Fibroblast of skin of left quadriceps (primary cell): ENCODE measurements at regions not wholly inside any gene's neighbourhood (a gene's known extent, or its start where the extent isn't known, plus 50 kb on each side); places are given as distances from the start of the nearest gene placed in this dataset.

Experiments
- DNase-seq, 2 experiments: peaks; one replicate each; pipeline ENCODE4 v3.0.0-alpha.2; 2013; ENCODE audit warnings: low read depth in 2 of 2

DNA sequence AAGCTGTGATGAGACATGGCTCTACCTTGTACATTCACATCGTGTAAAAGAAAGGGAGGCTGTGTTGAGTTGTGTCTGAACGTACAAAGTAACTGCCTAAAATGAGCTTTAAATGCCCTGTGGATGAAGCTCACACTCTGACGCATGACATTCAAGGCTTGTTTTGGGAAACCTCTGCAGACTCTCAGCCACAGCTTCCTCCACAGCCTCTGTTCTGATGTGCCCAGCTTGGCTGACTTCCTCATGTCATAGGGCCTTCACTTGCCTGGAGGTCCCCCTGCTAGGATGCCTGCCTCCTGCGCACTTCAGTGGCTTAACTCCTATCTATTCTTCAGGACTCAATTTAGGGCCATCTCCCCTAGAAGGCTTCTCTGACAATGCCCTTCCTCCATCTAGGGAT lies 230.0 kb upstream of the HABP2 start:
- DNase-seq: no peak

DNA sequence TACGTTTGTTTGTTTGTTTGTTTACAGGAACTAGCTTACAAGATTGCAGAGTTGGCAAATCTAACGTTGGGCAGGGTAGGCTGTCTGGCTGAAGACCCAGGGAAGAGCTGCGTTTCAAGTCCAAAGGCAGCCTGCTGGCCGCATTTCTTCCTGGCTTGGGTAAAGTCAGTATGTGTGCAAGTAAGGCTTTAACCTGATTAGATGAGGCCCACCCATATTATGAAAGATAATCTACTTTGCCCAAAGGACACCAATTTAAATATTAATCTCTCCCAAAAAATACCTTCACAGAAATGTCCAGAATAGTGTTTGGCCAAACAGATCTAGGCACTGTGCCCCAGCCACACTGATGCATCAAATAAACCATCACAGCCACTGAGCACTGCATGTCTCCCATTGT lies 228.9 kb upstream of the HABP2 start:
- DNase-seq: no peak

DNA sequence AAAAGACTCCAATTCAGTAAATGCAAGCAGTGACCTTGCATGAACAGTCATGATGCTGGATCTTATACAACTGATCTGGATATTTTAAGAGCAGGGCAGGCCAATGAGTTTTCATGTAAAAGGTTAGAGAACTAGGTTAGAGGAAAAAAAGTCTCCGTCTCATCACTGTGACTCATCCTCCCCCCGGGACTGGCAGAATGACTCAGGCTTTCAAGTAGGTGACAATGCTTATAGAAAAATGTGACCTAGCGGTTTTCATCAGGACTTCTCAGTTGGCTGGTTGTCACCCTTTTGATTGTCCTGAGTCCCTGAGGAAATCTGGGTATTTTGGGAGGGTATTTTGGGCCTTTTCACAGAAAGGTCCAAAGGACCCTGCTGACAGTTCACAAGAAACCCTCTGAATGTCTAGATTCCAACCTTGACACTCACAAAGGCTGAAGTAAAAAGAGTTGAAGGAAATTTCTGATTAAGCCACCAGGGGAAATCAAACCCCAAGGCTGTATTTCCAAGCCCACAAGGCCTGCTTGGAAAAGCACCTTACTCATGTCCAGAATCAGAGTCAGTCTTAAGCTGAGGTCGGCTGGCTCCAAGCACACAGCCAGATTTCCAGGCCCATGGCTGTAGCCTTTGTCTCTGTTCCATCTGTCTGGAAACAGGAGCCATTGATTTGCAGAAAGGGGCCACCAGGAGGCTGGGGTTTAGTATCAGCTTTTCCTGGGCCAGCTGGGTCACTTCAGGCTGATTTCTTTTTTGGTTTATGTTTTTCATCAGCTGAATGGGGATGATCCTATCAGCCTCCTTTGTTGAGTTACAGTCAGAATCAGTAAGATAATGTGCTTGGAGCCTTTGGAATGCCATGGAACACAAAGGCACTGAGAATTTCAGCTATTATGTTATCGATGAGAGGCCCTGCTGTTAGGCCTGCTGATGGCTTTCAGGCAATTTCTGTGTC lies 226.4 kb upstream of the HABP2 start:
- DNase-seq: peak; percentile 3 to 67

DNA sequence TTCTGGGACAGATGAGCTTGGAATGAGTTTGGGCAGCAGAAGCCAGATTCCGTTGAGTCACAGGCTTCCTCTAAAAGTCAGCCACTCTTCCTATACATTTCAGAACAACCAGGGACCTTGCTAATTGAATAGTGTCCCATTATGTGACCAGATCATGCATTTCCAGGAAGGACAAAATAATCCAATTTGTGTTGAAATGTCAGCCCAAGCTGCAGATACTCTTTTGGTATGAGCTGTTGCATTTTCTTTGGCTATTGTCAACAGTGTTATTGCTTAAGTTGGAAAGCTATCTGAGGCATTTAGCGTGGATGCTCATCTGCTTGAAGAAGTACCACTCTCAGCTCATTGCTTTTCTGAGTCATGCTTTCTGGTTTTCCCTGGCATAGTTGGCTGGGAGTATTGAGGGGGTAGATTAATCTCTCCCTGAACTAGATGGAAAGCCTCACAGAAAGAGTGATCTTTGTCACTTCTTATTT lies 223.7 kb upstream of the HABP2 start:
- peak; percentile 77 to 80 for DNase-seq

- DNase-seq: peak in 1 of 2 experiments; percentile 6
These were observed 220.9 kb upstream of the HABP2 start for GRCh38 chr10:113331961-113332360.

- no peak for DNase-seq
These were observed 219.5 kb upstream of the HABP2 start for GRCh38 chr10:113333313-113333712.

DNA sequence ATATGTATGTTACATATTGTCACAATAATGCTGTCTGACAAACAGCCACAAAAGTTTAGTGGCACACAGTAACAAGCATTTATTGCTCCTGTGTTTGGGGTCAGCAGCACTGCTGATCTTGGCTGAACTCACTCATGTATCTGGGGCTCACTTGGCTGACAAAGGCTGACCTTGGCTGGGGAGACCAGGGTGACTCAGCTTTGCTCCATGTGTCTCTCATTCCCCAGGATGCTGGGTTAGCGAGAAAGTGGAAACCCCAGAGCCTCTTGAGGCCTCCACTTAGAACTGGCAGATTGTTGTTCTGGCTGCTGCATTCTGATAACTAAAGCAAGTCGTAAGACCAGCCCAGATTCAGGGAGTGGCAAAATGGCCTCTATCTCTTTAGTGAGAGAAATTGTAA lies 217.3 kb upstream of the HABP2 start:
- peak in 1 of 2 experiments; percentile 18 for DNase-seq

DNA sequence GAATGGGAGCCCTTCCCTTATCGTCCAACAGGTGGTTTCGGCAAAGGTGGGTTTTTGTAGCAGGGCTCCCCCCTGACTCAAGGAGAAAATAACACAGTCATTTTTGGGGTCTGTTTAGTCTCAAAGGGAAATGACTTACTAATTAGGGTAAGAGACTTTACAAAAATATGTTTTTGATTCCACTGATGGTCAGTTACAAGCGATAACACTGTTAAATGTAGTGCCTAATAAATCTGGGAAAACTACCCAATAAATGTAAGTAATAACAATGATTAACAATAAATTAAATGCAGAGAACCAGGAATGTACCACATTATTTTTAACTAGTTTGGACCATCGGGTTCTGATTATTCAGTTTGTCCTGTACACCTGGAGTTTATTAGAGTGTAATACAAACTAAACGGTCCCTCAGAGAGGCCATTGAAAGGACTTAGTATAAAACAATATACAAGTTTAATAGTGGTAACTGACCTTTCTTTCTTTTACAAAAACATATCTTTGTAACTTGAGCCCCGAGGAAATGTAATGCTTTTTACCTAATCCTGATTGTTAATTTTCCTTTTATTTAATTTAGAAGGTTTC lies 216.2 kb upstream of the HABP2 start:
- DNase-seq: peak; percentile 37 to 48

DNA sequence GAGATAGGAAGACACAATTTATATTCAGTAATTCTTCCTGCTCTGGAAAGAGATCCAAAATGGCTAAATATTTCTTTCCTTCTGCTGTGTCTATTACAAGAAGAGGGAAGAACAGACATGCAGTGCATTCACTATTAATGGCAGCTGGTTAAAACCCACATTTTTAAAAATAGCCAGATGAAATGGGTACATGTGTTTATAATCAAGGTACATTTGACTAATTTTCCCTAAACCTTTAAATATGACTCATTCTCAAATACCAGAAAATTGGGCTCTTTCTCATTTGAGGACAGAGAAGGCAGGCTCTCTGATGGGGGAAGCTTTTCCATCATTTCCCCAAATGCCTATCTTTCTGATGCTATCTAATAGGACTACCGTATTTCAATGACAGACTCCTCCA lies 215.7 kb upstream of the HABP2 start:
- peak; percentile 70 for DNase-seq

GRCh38 chr10:113339121-113339520 lies 213.7 kb upstream of the HABP2 start:
- DNase-seq: no peak

- DNase-seq: peak; percentile 21 to 34
These were observed 212.6 kb upstream of the HABP2 start for GRCh38 chr10:113340282-113340681.

DNA sequence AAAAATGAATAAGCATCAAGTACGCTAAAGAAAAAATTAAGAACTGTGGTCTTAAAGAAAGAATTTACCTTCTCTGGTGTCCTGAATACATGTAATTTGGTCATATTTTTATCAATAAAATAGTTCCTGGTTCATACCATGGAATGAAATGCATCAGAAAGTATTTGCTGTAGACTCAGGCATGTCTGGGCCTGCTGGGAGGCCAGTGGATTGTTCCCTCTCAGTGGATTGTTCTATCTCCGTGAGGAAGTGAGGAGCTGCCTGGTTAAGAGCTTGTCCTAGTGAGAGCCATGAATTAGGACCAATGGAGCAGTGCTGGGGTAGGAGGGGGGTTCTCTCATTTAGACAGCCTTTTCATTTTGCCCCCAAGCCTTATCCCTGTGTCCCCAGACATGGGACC lies 211.7 kb upstream of the HABP2 start:
- no peak for DNase-seq

GRCh38 chr10:113345826-113346624 lies 206.8 kb upstream of the HABP2 start:
- DNase-seq: no peak

DNA sequence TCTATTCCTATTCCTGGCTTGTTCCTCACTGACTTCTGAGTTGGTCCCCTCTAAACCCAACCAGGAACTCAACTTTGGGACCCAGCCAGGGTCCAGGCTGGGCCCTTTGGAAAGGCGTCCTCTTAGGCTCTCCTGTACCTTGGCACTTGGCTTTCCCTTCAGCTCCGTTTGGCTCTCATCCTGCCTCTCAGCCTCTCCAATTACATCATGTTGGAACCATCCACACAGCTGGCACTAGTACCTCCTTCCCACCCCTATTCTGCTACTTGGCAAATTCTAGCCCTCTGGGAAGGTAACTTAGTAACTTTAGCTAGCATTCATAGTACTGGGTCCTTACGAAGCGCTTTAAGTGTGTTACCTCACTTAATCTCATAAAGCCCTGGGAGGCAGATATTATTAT lies 205.3 kb upstream of the HABP2 start:
- DNase-seq: no peak

GRCh38 chr10:113348694-113349093 lies 204.2 kb upstream of the HABP2 start:
- no peak for DNase-seq

DNA sequence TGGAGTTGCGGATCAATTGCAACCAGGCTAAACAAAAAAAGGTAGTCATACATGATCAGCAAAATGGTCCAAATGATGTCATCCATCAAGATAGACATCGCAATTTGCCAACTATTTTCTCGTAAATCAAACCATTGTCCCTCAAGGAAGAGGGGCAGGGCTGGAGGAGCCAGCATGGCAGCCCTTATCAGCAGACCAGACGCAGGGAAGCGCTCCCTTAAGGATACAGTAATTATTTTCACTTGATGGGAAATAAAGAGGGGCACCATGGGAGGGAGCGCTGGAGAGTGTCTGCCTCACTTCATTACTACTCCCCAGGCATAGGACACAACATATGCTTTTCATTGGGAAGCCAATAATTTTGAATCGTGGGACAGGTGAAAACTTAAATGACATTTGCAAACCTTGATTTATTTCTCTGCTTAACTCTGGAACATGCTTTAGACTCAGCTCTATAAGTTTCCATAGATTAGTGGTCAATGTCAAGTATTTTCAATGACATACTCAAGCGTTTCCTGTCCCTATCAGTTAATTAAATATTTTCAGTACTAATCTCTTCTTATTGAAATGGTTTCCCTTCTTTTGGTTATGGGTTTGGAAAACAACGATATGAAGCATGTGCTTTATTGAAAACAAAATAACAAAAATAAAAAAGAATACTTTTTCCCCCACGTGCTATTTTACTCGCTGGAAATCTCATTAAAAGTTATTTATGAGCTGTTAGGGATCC lies 202.4 kb upstream of the HABP2 start:
- DNase-seq: no peak

DNA sequence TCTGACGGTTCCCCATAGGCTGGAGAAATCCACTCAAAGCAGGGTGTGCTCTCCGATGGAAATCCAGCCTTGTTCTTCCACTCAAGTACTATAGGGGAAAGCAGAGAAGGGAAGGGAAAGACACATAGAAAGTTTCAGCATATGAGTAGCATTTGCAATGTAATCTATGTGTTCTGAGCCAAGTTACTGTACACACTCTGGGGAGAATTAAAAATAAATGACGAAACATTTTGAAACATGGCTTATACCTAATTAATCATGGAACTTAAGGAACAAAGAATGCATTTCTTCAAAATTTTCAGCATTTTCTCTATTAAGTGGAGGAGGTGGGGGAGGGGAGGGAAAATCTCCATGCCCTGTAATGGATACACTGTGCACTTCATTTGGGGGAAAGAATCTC lies 198.1 kb upstream of the HABP2 start:
- DNase-seq: peak in 1 of 2 experiments; percentile 36

DNA sequence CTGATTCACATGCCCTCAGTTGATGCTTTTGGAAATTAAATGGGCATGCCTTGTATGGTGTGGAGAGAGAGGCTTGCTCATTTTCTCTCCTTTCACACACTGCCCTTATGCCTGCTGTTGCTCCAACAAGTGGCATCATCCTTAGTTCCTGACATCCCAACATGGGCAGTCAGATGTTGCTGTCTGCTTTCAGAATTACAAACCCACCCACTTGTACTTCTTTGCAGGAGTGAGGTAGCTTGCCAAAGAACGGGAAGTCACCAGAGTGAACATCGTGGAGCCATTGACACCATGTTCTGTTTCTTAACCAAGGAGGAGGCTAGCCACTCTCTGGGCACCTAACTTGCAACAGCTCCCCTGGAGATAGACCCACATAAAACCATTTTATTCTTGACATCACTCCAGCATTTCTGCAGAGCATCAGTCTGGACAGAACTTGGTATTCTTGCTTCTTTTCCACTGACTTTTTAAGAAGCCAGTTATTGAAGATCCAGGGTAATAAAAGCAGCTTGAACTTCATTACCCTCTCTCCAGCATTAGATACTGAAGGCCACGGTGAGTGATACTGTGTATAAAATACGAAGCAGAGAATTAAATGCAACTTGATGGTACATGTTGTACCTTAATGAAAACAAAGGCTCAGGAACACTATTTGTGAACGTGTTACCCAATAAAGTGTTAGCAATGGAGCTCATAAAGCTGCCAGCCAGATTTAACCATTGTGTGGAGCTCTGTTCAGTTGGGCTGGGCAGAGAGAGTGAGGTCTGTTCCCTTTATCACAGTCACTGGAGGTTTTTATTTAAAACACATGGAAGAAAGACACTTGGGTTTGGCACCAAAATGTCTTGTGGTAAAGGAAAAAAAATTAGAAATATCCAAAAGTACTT lies 195.8 kb upstream of the HABP2 start:
- peak; percentile 82 to 83 for DNase-seq

- DNase-seq: no peak
These were observed 195.1 kb upstream of the HABP2 start for GRCh38 chr10:113357681-113358300.

DNA sequence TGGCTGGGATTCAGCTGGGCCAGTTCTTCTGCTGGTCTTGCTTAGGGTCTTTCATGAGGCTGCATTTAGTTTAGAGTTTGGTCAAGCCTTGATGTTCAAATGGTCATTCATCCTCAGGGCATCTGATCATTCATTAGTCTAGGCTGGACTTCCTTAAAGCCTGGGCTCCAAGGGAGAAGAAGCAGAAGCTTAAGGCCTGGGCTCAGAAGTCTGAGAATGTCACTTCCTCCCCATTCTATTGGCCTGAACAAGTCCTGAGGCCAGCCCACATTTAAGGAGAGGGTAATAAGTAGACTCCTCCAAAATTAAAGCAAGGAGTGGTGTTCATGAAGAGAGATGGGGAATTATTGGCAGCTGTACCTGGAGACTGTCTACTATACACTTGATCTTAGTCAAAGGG lies 193.2 kb upstream of the HABP2 start:
- no peak for DNase-seq
